ENCODE measurements at regions not wholly inside any gene's neighbourhood (a gene's known extent, or its start where the extent isn't known, plus 50 kb on each side); places are given as distances from the start of the nearest gene placed in this dataset.
"Not testable (repeated sequence)": the region's sequence is repeated elsewhere in the genome, so short reads cannot be mapped to it uniquely, and the experiment has no call there.

GRCh38 chr14:58746261-58746660, 108.5 kb downstream of the DACT1 start:
- H3K9ac ChIP-seq (ENCODE audit: low read depth, low read length), result no peak overlapping the region
- no peaks in the 10 kb centered on the region for H3K36me3 ChIP-seq (ENCODE audit: insufficient read depth, low read depth, low read length)
- peaks cover 2% of the 10 kb centered on the region; the same call in 1 of the 2 replicates for H3K4me1 ChIP-seq (ENCODE audit: insufficient read depth, low read length)
- no peaks in the 10 kb centered on the region for H3K27me3 ChIP-seq (ENCODE audit: insufficient read depth, low read length)
- no peak overlapping the region for H3K27ac ChIP-seq (ENCODE audit: low read length)
- H3K9me3 ChIP-seq (ENCODE audit: insufficient read depth, low read depth, low read length), result no peaks in the 10 kb centered on the region
- H3K4me3 ChIP-seq (ENCODE audit: low read length), result no peak overlapping the region

- Histone ChIP-seq H3K9me3 (ENCODE audit: insufficient read depth, low read depth, low read length) (no peaks in the 10 kb centered on the region), H3K27me3 (ENCODE audit: insufficient read depth, low read length) (no peaks in the 10 kb centered on the region), H3K9ac (ENCODE audit: low read depth, low read length) (no peak overlapping the region), H3K27ac (ENCODE audit: low read length) (no peak overlapping the region), H3K36me3 (ENCODE audit: insufficient read depth, low read depth, low read length) (no peaks in the 10 kb centered on the region), H3K4me3 (ENCODE audit: low read length) (no peak overlapping the region), H3K4me1 (ENCODE audit: insufficient read depth, low read length) (peaks cover 2% of the 10 kb centered on the region; the same call in 1 of the 2 replicates)
Measured at GRCh38 chr14:58746701-58747100, 108.9 kb downstream of the DACT1 start.

GRCh38 chr14:58747181-58747580, 109.4 kb downstream of the DACT1 start:
- H3K9me3 ChIP-seq (ENCODE audit: insufficient read depth, low read depth, low read length), result no peaks in the 10 kb centered on the region
- H3K36me3 ChIP-seq (ENCODE audit: insufficient read depth, low read depth, low read length), result no peaks in the 10 kb centered on the region
- peaks cover 2% of the 10 kb centered on the region; the same call in 1 of the 2 replicates for H3K4me1 ChIP-seq (ENCODE audit: insufficient read depth, low read length)
- no peak overlapping the region for H3K27ac ChIP-seq (ENCODE audit: low read length)
- no peak overlapping the region for H3K4me3 ChIP-seq (ENCODE audit: low read length)
- H3K9ac ChIP-seq (ENCODE audit: low read depth, low read length), result no peak overlapping the region
- H3K27me3 ChIP-seq (ENCODE audit: insufficient read depth, low read length), result no peaks in the 10 kb centered on the region

- not testable (repeated sequence) for H3K9me3 ChIP-seq (ENCODE audit: insufficient read depth, low read depth, low read length); H3K27ac ChIP-seq (ENCODE audit: low read length); H3K4me1 ChIP-seq (ENCODE audit: insufficient read depth, low read length); H3K27me3 ChIP-seq (ENCODE audit: insufficient read depth, low read length); H3K4me3 ChIP-seq (ENCODE audit: low read length); H3K36me3 ChIP-seq (ENCODE audit: insufficient read depth, low read depth, low read length); H3K9ac ChIP-seq (ENCODE audit: low read depth, low read length)
Measured at GRCh38 chr14:58748251-58748650, 110.5 kb downstream of the DACT1 start.

- no peak overlapping the region for H3K27ac ChIP-seq (ENCODE audit: low read length)
- no peak overlapping the region for H3K9ac ChIP-seq (ENCODE audit: low read depth, low read length)
- no peaks in the 10 kb centered on the region for H3K36me3 ChIP-seq (ENCODE audit: insufficient read depth, low read depth, low read length)
- peaks cover 2% of the 10 kb centered on the region; the same call in 1 of the 2 replicates for H3K4me1 ChIP-seq (ENCODE audit: insufficient read depth, low read length)
- H3K4me3 ChIP-seq (ENCODE audit: low read length), result no peak overlapping the region
- no peaks in the 10 kb centered on the region for H3K27me3 ChIP-seq (ENCODE audit: insufficient read depth, low read length)
- no peaks in the 10 kb centered on the region for H3K9me3 ChIP-seq (ENCODE audit: insufficient read depth, low read depth, low read length)
Measured at GRCh38 chr14:58749066-58749669, 111.4 kb downstream of the DACT1 start.

- H3K9ac ChIP-seq (ENCODE audit: low read depth, low read length), result no peak overlapping the region
- no peaks in the 10 kb centered on the region for H3K36me3 ChIP-seq (ENCODE audit: insufficient read depth, low read depth, low read length)
- H3K4me3 ChIP-seq (ENCODE audit: low read length), result no peak overlapping the region
- no peaks in the 10 kb centered on the region for H3K27me3 ChIP-seq (ENCODE audit: insufficient read depth, low read length)
- no peak overlapping the region for H3K27ac ChIP-seq (ENCODE audit: low read length)
- H3K4me1 ChIP-seq (ENCODE audit: insufficient read depth, low read length), result peaks cover 7% of the 10 kb centered on the region; the same call in 1 of the 2 replicates
- H3K9me3 ChIP-seq (ENCODE audit: insufficient read depth, low read depth, low read length), result no peaks in the 10 kb centered on the region
Measured at GRCh38 chr14:58750321-58751269, 112.8 kb downstream of the DACT1 start.

DNA sequence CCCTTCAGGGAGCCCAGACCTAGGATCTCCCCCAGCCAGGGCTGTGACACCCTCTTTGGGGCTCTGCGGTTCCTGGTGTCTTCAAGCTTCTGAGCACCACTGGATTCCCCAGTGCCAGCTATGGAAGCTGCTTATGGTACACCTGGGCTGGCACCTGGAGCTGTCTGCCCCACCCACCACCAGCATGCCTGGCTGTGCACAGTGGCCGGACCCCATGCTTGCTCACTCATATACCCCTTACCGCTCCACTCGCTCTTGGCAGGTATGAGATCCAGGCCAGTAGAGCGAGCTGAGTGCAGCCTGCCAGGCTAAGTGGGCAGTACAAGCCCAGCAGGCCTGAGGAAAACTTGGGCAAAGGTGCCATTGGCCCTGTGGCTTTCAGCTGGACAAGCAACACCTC, 114.0 kb downstream of the DACT1 start:
- no peak overlapping the region for H3K27ac ChIP-seq (ENCODE audit: low read length)
- no peaks in the 10 kb centered on the region for H3K36me3 ChIP-seq (ENCODE audit: insufficient read depth, low read depth, low read length)
- peaks cover 18% of the 10 kb centered on the region; the same call in 1 of the 2 replicates for H3K4me1 ChIP-seq (ENCODE audit: insufficient read depth, low read length)
- H3K9ac ChIP-seq (ENCODE audit: low read depth, low read length), result no peak overlapping the region
- H3K4me3 ChIP-seq (ENCODE audit: low read length), result no peak overlapping the region
- H3K9me3 ChIP-seq (ENCODE audit: insufficient read depth, low read depth, low read length), result no peaks in the 10 kb centered on the region
- H3K27me3 ChIP-seq (ENCODE audit: insufficient read depth, low read length), result no peaks in the 10 kb centered on the region

DNA sequence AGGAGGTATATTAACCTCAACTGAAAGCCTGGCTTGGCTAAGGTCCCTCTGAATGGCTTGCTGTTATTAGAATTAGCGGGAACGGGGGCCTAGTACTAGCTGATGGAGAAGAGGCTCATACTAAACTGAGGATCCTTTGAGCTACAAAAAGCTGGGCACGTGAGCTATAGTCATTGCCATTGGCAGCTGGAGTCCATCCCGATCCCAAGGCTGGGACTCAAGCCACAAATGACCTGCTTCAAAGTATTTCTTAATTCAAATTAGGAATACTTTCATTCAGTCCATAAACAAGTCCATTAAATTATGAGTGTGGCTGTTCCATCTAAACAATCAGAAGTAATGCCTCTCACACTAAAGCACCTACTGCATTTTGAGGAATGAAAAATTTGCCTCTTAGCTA, 114.5 kb downstream of the DACT1 start:
- H3K27ac ChIP-seq (ENCODE audit: low read length), result no peak overlapping the region

DNA sequence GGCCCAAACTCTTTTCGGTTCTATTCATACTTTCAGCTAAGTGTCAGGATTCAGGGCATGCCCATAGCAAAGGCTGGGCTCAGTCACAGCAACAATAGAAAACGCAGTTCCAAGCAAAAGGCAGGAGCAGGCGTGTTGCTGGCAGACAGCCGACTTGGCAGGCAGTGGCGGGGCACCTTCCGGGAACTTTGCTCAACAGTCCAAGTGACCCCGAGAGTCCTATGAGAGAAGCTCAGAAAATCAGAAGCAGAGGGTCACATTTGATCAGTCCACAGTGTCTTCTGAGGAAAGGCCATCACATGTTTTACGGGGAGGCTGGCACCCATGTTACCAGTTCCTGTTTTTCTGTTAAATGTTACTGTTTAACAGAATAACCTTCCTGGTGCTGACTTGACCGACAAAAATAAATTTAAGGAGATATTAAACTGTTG, 115.0 kb downstream of the DACT1 start:
- Histone ChIP-seq H3K36me3 (ENCODE audit: insufficient read depth, low read depth, low read length) (no peaks in the 10 kb centered on the region), H3K9ac (ENCODE audit: low read depth, low read length) (no peak overlapping the region), H3K4me1 (ENCODE audit: insufficient read depth, low read length) (peaks cover 18% of the 10 kb centered on the region; the same call in 1 of the 2 replicates), H3K4me3 (ENCODE audit: low read length) (no peak overlapping the region), H3K27ac (ENCODE audit: low read length) (no peak overlapping the region), H3K27me3 (ENCODE audit: insufficient read depth, low read length) (no peaks in the 10 kb centered on the region), H3K9me3 (ENCODE audit: insufficient read depth, low read depth, low read length) (no peaks in the 10 kb centered on the region)

More for the DNA sequence above, 114.5 kb downstream of the DACT1 start:
- H3K9ac ChIP-seq (ENCODE audit: low read depth, low read length), result no peak overlapping the region
- no peaks in the 10 kb centered on the region for H3K36me3 ChIP-seq (ENCODE audit: insufficient read depth, low read depth, low read length)
- no peaks in the 10 kb centered on the region for H3K27me3 ChIP-seq (ENCODE audit: insufficient read depth, low read length)
- H3K9me3 ChIP-seq (ENCODE audit: insufficient read depth, low read depth, low read length), result no peaks in the 10 kb centered on the region
- peaks cover 18% of the 10 kb centered on the region; the same call in 1 of the 2 replicates for H3K4me1 ChIP-seq (ENCODE audit: insufficient read depth, low read length)
- H3K4me3 ChIP-seq (ENCODE audit: low read length), result no peak overlapping the region

- Histone ChIP-seq H3K9me3 (ENCODE audit: insufficient read depth, low read depth, low read length) (no peaks in the 10 kb centered on the region), H3K27ac (ENCODE audit: low read length) (no peak overlapping the region), H3K4me3 (ENCODE audit: low read length) (no peak overlapping the region), H3K36me3 (ENCODE audit: insufficient read depth, low read depth, low read length) (no peaks in the 10 kb centered on the region), H3K4me1 (ENCODE audit: insufficient read depth, low read length) (peaks cover 18% of the 10 kb centered on the region; the same call in 1 of the 2 replicates), H3K27me3 (ENCODE audit: insufficient read depth, low read length) (no peaks in the 10 kb centered on the region), H3K9ac (ENCODE audit: low read depth, low read length) (no peak overlapping the region)
Measured at GRCh38 chr14:58755031-58755925, 117.5 kb downstream of the DACT1 start.

DNA sequence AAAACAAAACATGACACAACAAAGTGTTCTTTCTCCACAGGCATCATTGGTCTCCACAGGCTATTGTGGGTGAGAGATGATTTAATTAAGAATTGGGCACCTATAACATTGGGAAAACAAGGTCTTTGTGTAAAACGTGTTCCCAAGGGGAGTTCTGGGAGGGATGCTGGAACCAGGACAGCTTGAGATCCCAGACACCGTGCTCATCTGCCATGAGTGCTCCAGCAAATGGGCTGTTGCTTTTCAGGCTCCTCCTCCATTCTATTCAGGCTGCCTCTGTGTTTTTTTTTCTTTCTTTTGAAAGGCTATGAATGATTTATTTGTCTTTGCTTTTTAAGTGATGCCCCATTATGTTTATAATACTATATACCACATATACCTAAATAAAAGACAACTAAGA, 122.4 kb downstream of the DACT1 start:
- H3K9ac ChIP-seq (ENCODE audit: low read depth, low read length), result no peak overlapping the region
- peaks cover 15% of the 10 kb centered on the region; the same call in 1 of the 2 replicates for H3K4me1 ChIP-seq (ENCODE audit: insufficient read depth, low read length)
- H3K27me3 ChIP-seq (ENCODE audit: insufficient read depth, low read length), result peaks cover 2% of the 10 kb centered on the region; the same call in 1 of the 2 replicates
- H3K36me3 ChIP-seq (ENCODE audit: insufficient read depth, low read depth, low read length), result no peaks in the 10 kb centered on the region
- H3K27ac ChIP-seq (ENCODE audit: low read length), result no peak overlapping the region
- no peak overlapping the region for H3K4me3 ChIP-seq (ENCODE audit: low read length)
- H3K9me3 ChIP-seq (ENCODE audit: insufficient read depth, low read depth, low read length), result no peaks in the 10 kb centered on the region
